ENCODE measurements at regions not wholly inside any gene's neighbourhood (a gene's known extent, or its start where the extent isn't known, plus 50 kb on each side); places are given as distances from the start of the nearest gene placed in this dataset.

DNA sequence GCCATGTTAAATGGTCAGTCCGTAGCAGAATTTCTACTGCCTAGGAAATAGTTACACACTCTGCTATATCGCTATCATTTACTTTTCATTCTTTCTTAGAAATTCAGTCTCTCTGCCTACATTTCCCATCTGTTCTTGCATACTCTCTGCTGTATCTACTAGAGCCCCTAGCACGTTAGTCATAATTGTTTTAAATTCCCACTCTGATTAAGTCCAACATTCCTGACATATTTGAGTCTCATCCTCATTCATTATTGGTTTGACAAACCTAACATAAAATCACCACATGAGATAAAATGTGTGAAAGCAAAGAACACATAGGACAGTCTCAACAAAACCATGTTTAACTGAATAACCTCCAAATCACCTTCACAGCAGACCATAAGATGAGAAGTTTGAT, 513.6 kb downstream of the PLPP3 start:
- TF ChIP-seq POLR2A (IDR thresholded peaks at IDR 0.05; ENCODE audit: low read depth, low read length) (no peak), POU2F2 (IDR thresholded peaks at IDR 0.05; ENCODE audit: low read depth, low read length) (no peak), TAF1 (IDR thresholded peaks at IDR 0.05; ENCODE audit: low read depth, low read length) (no peak), SPI1 (IDR thresholded peaks at IDR 0.05; ENCODE audit: low read depth, low read length) (no peak), PAX5 (IDR thresholded peaks at IDR 0.05; ENCODE audit: insufficient read depth, low read length, severe bottlenecking) (no peak), POLR2AphosphoS5 (IDR thresholded peaks at IDR 0.05; ENCODE audit: low read depth, low read length) (no peak)
- no peak for DNase-seq (ENCODE audit: insufficient read length, low spot score)
- no peak for FAIRE-seq

DNA sequence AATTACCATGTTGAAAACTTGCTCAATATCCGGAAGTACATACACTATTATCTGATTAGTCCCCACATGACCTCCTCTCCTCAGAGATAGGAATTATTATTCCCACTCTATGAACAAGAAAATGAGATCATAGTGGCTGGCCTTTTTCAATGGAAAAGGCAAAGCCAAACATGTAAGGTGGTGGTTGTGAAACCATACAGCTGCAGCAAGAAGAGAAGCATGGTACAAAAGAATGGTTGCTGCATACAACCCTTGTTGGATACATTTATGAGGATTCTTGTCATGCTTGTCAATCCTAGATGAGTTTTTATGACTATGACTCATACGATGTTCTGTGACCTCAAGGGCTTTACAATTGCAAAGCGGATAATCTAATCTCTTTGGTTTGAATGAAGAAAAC, 514.7 kb downstream of the PLPP3 start:
- TF ChIP-seq POLR2A (IDR thresholded peaks at IDR 0.05; ENCODE audit: low read depth, low read length) (no peak), POU2F2 (IDR thresholded peaks at IDR 0.05; ENCODE audit: low read depth, low read length) (no peak), PAX5 (IDR thresholded peaks at IDR 0.05; ENCODE audit: insufficient read depth, low read length, severe bottlenecking) (no peak), POLR2AphosphoS5 (IDR thresholded peaks at IDR 0.05; ENCODE audit: low read depth, low read length) (no peak), TAF1 (IDR thresholded peaks at IDR 0.05; ENCODE audit: low read depth, low read length) (no peak), SPI1 (IDR thresholded peaks at IDR 0.05; ENCODE audit: low read depth, low read length) (no peak)
- no peak for DNase-seq (ENCODE audit: insufficient read length, low spot score)
- FAIRE-seq = no peak

DNA sequence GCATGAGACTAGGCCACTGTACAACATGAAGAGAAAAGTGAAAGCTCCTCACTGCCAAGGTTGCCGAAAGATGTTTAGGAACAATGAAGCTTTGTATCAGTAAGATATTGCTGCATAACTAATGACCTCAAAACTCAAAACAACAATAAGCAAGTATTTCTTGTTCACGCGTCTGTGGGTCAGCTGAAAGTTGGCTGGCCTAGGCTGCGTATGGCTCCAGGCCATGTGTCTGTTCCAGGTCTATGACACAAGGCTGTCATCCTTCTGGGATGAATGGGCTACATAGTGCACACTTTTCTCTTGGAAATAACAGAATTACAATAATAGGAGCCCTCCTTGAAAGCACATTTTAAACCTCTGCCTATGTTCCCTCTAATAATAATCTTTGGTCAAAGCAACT, 515.9 kb downstream of the PLPP3 start:
- FAIRE-seq (no peak), DNase-seq (ENCODE audit: insufficient read length, low spot score) (no peak)
- TF ChIP-seq POLR2A (IDR thresholded peaks at IDR 0.05; ENCODE audit: low read depth, low read length) (no peak), TAF1 (IDR thresholded peaks at IDR 0.05; ENCODE audit: low read depth, low read length) (no peak), POLR2AphosphoS5 (IDR thresholded peaks at IDR 0.05; ENCODE audit: low read depth, low read length) (no peak), SPI1 (IDR thresholded peaks at IDR 0.05; ENCODE audit: low read depth, low read length) (no peak), PAX5 (IDR thresholded peaks at IDR 0.05; ENCODE audit: insufficient read depth, low read length, severe bottlenecking) (no peak), POU2F2 (IDR thresholded peaks at IDR 0.05; ENCODE audit: low read depth, low read length) (no peak)

DNA sequence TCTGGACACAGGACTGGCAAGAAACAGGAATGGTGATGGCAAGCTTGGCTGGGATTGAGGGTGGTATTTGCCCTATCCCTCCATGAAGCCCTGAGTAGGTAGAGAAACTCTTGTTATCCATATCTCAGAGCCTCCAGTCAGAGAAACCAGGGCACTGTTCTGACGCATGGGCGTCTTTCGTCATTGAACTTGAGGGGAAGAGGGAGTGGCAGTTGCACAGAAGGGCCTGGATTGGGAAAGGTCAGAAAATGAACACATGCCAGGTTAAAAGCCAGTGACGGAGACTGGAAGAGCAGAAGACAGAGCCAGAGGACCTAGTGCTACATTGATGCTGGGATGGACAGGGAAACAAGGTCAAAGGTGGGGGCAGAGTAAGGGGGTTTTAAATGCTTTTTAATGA, 516.7 kb downstream of the PLPP3 start:
- TF ChIP-seq POLR2A (IDR thresholded peaks at IDR 0.05; ENCODE audit: low read depth, low read length) = no peak
- TF ChIP-seq POU2F2 (IDR thresholded peaks at IDR 0.05; ENCODE audit: low read depth, low read length) = no peak
- TF ChIP-seq SPI1 (IDR thresholded peaks at IDR 0.05; ENCODE audit: low read depth, low read length) = no peak
- TF ChIP-seq POLR2AphosphoS5 (IDR thresholded peaks at IDR 0.05; ENCODE audit: low read depth, low read length) = no peak
- TF ChIP-seq TAF1 (IDR thresholded peaks at IDR 0.05; ENCODE audit: low read depth, low read length) = no peak
- no peak for TF ChIP-seq PAX5 (IDR thresholded peaks at IDR 0.05; ENCODE audit: insufficient read depth, low read length, severe bottlenecking)
- no peak for FAIRE-seq
- DNase-seq (ENCODE audit: insufficient read length, low spot score) = no peak

DNA sequence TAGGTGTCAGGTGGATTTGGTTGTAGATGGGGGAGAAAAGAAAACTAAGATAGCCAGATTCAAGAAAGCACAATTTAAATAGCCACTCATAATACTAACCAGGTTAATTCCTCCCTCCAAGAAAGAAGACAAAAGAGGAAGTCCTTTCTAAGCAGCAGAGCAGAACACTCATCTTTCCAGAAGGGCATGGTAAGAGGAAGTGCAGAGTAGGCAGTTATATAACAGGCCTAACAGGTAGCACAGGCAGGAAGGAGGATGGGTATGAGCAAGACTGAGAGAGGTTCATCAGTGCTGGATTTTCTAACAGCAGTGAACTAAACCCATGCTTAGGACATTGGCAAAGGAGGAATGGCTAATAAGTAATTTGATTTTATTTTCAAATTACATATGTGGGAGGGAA, 517.5 kb downstream of the PLPP3 start:
- DNase-seq (ENCODE audit: insufficient read length, low spot score) (no peak), FAIRE-seq (no peak)
- TF ChIP-seq POU2F2 (IDR thresholded peaks at IDR 0.05; ENCODE audit: low read depth, low read length) (no peak), SPI1 (IDR thresholded peaks at IDR 0.05; ENCODE audit: low read depth, low read length) (peak; percentile 94)

DNA sequence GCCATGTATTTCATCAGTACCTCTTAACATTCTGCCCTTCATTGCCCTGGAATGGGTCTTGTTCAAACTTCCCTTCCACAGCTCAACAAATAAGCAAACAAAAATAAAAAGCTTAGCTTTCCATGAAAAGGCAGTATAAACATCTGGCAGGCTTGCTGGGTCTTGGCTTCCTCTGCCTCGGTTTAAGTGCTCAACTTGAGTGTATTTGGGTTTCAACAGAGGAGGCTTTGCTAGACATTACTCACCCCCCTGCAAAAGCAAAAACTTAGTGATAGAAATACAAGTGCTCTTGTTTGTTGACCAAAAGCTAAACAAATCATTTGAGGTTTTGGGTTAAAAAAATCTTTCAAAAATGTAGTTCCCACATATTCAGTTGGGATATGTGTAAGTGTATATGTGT, 518.5 kb downstream of the PLPP3 start:
- DNase-seq (ENCODE audit: insufficient read length, low spot score) = no peak
- no peak for FAIRE-seq
- TF ChIP-seq PAX5 (IDR thresholded peaks at IDR 0.05; ENCODE audit: insufficient read depth, low read length, severe bottlenecking) (no peak), POLR2A (IDR thresholded peaks at IDR 0.05; ENCODE audit: low read depth, low read length) (no peak), POLR2AphosphoS5 (IDR thresholded peaks at IDR 0.05; ENCODE audit: low read depth, low read length) (no peak), TAF1 (IDR thresholded peaks at IDR 0.05; ENCODE audit: low read depth, low read length) (no peak), SPI1 (IDR thresholded peaks at IDR 0.05; ENCODE audit: low read depth, low read length) (no peak), POU2F2 (IDR thresholded peaks at IDR 0.05; ENCODE audit: low read depth, low read length) (no peak)

DNA sequence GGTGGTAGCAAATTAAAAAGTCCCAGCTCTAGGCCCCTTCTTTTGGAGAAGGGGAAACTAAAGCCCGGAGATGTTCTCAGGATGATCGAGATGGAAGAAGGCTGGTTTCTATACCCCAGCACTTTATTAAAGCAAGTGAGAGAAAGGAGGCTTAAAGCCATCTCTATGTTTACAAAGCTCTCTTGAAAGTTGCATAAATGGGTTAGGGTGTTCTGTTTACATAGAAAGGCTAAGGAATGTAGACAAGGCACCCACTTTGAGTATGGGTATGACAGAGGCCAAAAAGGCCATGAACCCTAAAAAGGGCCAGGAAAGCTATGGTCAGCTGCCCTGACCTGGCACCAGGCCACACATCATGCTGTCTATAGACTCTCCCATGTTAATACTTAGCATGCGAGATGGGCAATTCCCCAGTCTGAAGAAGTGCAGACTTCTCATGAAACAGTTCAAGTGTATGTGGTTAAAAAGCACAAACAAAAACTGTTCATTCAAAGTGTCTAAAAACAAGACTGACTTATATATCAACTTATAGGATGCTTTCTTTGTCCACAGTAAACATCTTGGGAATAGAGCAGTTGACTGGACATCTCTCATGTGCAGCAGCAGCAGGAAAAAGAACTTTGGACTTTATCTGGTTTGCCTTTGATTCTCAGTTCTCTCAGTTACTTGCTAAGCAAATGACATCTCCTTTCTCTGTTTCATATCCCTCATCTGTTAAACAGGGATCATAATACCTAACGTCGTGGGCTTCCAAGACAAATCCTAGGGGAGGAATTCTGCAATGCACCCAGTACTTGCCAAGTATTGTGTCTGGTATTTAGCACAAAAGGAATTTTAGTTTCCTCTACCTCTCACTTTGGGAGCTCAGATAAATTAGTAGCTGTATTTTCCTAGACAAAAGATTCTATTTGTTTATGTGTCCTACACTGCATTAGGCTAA, 521.6 kb downstream of the PLPP3 start:
- FAIRE-seq = no peak
- TF ChIP-seq POLR2A (IDR thresholded peaks at IDR 0.05; ENCODE audit: low read depth, low read length) = no peak
- no peak for TF ChIP-seq POLR2AphosphoS5 (IDR thresholded peaks at IDR 0.05; ENCODE audit: low read depth, low read length)
- no peak for DNase-seq (ENCODE audit: insufficient read length, low spot score)

DNA sequence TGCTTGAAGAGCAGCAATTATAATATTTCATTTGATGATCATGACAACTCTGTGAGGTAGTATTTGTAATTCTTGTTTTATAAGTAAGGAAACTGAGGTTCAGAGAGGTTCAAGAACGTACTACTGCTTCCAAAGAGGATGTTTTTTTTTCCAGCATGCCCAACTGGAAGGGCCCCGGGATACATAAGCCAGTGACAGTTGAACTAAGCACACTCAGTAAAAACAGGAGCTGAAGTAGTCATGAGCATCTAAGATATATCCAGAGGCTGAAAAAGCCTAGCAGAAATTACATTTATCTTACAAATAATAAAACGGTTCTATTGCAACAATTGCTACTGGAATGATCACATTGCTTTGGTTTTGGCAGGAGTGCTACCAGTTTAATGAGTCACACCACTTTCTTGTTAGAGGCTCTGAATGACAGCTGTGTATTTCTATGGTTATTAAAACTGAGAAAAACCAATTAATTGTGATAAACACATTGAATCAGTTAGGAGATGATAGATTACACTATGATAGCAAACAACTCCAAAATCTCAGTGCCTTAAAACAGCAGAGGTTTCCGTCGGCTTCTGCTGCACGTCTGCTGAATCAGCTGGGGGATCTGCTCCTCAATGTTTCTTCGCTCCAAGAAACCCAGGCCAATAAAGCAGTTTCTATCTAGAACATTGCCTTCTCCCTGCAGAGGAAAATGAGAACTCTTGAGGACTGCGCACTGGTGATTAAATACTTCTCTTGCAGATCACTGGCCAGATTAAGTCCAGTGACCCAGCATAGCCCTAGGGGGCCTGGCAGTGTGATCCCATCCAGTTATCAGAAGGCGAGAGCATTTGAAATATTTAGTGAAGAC, 522.7 kb downstream of the PLPP3 start:
- DNase-seq (ENCODE audit: insufficient read length, low spot score) (no peak), FAIRE-seq (no peak)
- no peak for TF ChIP-seq POLR2AphosphoS5 (IDR thresholded peaks at IDR 0.05; ENCODE audit: low read depth, low read length)
- no peak for TF ChIP-seq TAF1 (IDR thresholded peaks at IDR 0.05; ENCODE audit: low read depth, low read length)
- TF ChIP-seq PAX5 (IDR thresholded peaks at IDR 0.05; ENCODE audit: insufficient read depth, low read length, severe bottlenecking) = no peak
- no peak for TF ChIP-seq POU2F2 (IDR thresholded peaks at IDR 0.05; ENCODE audit: low read depth, low read length)

DNA sequence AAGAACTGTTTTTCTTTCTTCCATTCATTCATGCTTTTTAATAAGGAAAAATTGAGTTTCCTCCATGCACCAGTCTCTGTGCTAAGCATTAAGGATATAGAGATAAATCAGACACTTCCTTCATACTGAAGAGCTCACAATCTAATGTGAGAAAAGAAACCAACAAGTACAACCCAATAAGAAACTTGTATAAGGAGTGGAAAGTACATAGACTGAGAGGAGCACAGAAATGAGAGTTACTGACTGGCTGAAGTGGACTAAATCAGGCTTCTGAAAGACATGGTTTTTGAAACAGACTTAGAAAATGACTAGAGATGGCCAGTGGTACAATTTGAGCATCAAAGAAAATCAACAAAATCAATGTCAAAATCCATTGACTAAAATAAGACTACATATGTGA, 524.4 kb downstream of the PLPP3 start:
- DNase-seq (ENCODE audit: insufficient read length, low spot score) (no peak), FAIRE-seq (no peak)
- TF ChIP-seq POLR2A (IDR thresholded peaks at IDR 0.05; ENCODE audit: low read depth, low read length) (no peak), SPI1 (IDR thresholded peaks at IDR 0.05; ENCODE audit: low read depth, low read length) (no peak), POU2F2 (IDR thresholded peaks at IDR 0.05; ENCODE audit: low read depth, low read length) (no peak), POLR2AphosphoS5 (IDR thresholded peaks at IDR 0.05; ENCODE audit: low read depth, low read length) (no peak), PAX5 (IDR thresholded peaks at IDR 0.05; ENCODE audit: insufficient read depth, low read length, severe bottlenecking) (no peak), TAF1 (IDR thresholded peaks at IDR 0.05; ENCODE audit: low read depth, low read length) (no peak)
